ENCODE measurements at regions not wholly inside any gene's neighbourhood (a gene's known extent, or its start where the extent isn't known, plus 50 kb on each side); places are given as distances from the start of the nearest gene placed in this dataset.

- Mint-ChIP-seq H3K27ac (no peak overlapping the region), H3K4me3 (no peak overlapping the region), H3K9me3 (no peaks in the 10 kb centered on the region), H3K36me3 (no peaks in the 10 kb centered on the region), H3K27me3 (ENCODE audit: low read depth in 3 of 3) (peaks cover 0 to 3% (median 0%) of the 10 kb centered on the region in 3 donors), H3K4me1 (no peaks in the 10 kb centered on the region)
- DNase-seq = no peak
Measured at GRCh38 chr3:153577059-153577736, 415.2 kb downstream of the RAP2B start.

DNA sequence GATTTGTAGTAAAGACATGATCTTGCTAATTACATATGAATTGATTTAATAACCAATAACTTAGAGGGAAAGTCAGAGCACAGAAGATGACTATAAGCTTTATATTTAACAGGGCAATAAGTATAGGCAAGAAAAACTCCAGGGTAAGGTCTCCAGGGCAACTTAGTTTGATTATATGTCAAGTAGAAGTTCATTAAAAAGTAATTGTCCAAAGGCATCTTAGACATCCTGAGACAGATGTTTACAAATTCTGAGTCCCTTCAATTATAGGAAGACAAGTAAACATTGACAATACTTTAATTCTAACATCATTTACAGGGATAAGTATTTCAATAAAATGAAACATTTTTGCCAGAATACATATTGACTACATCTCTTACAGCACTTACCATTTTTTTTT lies 416.0 kb downstream of the RAP2B start:
- no peak overlapping the region for H3K4me3 Mint-ChIP-seq
- H3K36me3 Mint-ChIP-seq = no peaks in the 10 kb centered on the region
- peaks cover 0 to 3% (median 0%) of the 10 kb centered on the region in 3 donors for H3K27me3 Mint-ChIP-seq (ENCODE audit: low read depth in 3 of 3)
- no peak overlapping the region for H3K27ac Mint-ChIP-seq
- no peak for DNase-seq
- no peaks in the 10 kb centered on the region for H3K4me1 Mint-ChIP-seq
- no peaks in the 10 kb centered on the region for H3K9me3 Mint-ChIP-seq

- Mint-ChIP-seq H3K27ac (no peak overlapping the region), H3K36me3 (no peaks in the 10 kb centered on the region), H3K4me3 (no peak overlapping the region), H3K9me3 (no peaks in the 10 kb centered on the region), H3K27me3 (ENCODE audit: low read depth in 3 of 3) (peaks cover 0 to 7% (median 2%) of the 10 kb centered on the region in 3 donors), H3K4me1 (no peaks in the 10 kb centered on the region)
- no peak for DNase-seq
Measured at GRCh38 chr3:153590051-153590450, 428.0 kb downstream of the RAP2B start.

DNA sequence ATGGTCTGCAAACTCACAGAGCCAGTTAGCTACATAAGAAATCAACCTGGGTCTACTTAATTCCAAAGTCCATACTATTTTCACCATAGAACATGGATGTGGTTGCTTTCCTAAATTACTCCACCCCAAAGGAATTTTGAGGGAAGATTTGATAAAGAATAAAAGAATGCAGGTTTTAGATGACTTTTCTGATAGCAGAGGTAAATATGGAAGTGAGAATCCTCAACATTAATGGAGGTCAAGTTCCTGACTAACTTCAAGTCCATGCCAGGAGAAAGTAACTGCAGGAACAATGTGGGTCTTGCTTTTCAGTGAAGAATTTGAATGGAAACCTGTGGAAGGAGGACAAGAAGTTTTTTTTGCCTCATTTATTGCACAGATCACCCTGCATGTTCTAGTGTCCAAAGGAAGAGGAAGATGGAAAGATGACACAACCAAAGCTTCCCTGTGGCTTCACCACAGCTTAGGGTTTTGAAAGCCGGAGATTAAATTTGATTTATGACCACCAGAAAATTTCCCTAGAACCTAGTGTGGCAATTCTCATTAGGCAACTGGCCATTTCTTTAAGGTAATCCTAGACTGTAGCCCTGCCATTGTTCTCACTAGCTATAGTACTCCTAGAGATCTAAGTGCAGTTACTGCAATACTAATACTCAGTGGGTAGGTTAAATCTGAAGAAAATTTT lies 429.7 kb downstream of the RAP2B start:
- DNase-seq = no peak
- Mint-ChIP-seq H3K36me3 (no peaks in the 10 kb centered on the region), H3K27me3 (ENCODE audit: low read depth in 3 of 3) (peaks cover 0 to 5% (median 3%) of the 10 kb centered on the region in 3 donors), H3K9me3 (no peaks in the 10 kb centered on the region), H3K4me1 (no peaks in the 10 kb centered on the region), H3K27ac (no peak overlapping the region), H3K4me3 (no peak overlapping the region)

DNA sequence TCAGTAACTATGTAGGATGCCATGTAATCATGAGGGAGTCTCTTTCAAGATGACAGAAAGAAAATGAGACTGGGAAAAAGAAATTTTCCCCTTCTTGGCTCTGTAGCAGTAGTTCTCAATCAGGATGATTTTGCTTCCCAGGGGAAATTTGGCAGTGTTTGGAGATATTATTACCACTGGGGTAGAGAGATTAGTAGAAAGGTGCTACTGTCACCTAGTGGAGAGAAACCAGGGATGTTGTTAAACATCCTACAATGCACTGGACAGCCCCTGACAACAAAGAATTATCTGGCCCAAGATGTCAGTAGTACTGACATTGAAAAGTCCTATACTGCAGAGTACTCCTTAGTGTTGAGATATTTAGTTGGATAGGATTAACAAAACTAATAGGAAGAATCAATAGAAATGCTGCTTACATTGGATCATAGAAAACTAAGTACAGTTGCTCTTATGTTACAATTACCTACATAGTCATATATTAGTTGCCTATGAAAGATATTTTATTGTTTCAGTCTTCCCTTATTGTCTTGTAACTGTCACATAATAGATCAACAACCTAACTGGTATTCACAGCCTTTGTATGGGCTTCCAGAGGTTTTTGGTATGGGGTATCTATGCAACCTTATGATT lies 433.3 kb downstream of the RAP2B start:
- Mint-ChIP-seq H3K9me3 (no peaks in the 10 kb centered on the region), H3K4me3 (no peak overlapping the region), H3K27ac (no peak overlapping the region), H3K36me3 (no peaks in the 10 kb centered on the region), H3K4me1 (no peaks in the 10 kb centered on the region), H3K27me3 (ENCODE audit: low read depth in 3 of 3) (peaks cover 0 to 7% (median 2%) of the 10 kb centered on the region in 3 donors)
- peak; percentile 8 to 36 (median 26) for DNase-seq

DNA sequence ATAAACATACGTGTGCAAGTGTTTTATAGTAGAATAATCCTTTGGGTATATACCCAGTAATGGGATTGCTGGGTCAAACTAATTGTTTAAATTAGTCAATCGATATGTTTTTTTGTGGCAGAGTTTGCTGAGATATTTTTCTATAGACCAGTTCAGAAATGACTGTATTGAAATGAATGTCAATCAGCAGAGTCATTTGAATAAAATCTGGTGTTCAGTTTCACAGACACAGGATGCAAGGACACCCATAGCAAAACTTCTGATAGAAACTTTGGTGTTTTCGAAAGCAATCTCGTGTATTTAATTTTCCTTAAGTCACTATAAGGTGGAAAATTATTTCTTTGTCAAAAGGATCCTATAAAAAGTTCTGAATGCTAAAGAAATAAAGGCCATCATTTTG lies 434.4 kb downstream of the RAP2B start:
- H3K9me3 Mint-ChIP-seq = no peaks in the 10 kb centered on the region
- H3K36me3 Mint-ChIP-seq = no peaks in the 10 kb centered on the region
- no peak for DNase-seq
- no peaks in the 10 kb centered on the region for H3K4me1 Mint-ChIP-seq
- no peak overlapping the region for H3K4me3 Mint-ChIP-seq
- peaks cover 0 to 7% (median 2%) of the 10 kb centered on the region in 3 donors for H3K27me3 Mint-ChIP-seq (ENCODE audit: low read depth in 3 of 3)
- H3K27ac Mint-ChIP-seq = no peak overlapping the region

DNA sequence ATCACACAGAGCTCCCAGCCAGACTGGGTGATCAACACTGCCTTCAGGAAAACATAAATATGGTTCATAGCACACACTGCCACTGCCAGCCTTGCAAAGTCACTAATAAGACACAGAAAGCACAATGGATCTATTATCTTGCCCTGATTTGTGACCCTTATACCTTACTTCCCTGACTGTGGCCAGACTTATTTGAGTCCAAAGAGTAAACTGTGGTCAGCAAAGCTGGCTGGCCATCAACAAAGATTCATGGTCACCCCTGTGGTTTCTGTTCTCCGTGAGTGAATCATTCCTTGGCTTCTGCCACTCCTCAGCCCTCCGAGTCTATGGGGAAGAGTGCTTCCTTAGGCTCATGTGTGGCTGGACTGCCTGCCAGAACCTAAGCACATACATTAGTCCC lies 437.7 kb downstream of the RAP2B start:
- no peak for DNase-seq
- Mint-ChIP-seq H3K4me3 (no peak overlapping the region), H3K9me3 (no peaks in the 10 kb centered on the region), H3K4me1 (no peaks in the 10 kb centered on the region), H3K27me3 (ENCODE audit: low read depth in 3 of 3) (peaks cover 0 to 7% (median 2%) of the 10 kb centered on the region in 3 donors), H3K36me3 (no peaks in the 10 kb centered on the region), H3K27ac (no peak overlapping the region)

GRCh38 chr3:153600896-153601295 lies 438.9 kb downstream of the RAP2B start:
- DNase-seq = no peak
- Mint-ChIP-seq H3K27me3 (ENCODE audit: low read depth in 3 of 3) (peaks cover 0 to 7% (median 2%) of the 10 kb centered on the region in 3 donors), H3K4me1 (no peaks in the 10 kb centered on the region), H3K4me3 (no peak overlapping the region), H3K36me3 (no peaks in the 10 kb centered on the region), H3K27ac (no peak overlapping the region), H3K9me3 (no peaks in the 10 kb centered on the region)

DNA sequence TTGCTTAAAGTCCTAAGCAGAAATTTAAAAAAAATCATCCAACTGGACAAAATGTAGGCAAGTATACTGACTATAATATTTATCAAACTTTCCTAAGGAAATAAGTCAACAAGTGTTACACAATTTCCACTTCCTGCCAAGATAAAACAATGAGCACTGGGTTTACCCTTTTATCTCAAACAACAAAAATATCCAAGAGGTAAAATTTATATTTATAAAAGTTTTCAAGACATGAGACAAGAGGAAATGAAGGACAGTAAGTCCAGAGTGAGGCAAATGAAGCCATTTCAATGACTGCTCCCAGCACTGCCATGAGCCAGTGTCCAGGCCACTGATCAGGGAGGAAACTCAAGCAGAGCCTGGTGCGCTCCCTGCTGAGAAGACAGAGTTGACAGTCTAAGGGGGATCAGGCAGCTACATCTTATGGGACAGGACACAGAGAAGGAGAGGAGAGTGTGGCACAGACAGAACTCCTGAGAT lies 439.4 kb downstream of the RAP2B start:
- Mint-ChIP-seq H3K9me3 (no peaks in the 10 kb centered on the region), H3K27ac (no peak overlapping the region), H3K4me3 (no peak overlapping the region), H3K4me1 (no peaks in the 10 kb centered on the region), H3K27me3 (ENCODE audit: low read depth in 3 of 3) (peaks cover 0 to 6% (median 2%) of the 10 kb centered on the region in 3 donors), H3K36me3 (no peaks in the 10 kb centered on the region)
- DNase-seq = no peak

DNA sequence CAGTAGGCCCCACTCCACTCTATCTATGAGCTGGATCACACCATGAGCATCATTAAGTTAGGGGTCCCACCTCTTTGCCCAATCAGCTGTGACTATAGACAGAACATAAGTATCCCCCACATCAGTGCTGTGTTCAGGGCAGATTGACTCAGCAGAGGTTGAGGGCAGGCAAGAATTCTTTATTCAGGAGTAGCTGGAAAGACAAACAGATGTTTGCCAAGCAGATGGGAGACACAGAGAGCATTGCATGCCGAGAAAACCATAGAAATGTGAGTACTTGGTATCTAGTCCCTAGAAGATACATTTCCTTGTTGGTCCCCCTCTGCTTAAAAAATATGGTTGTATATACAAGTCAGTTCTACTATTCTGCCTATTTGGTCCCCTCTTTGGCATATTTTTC lies 440.8 kb downstream of the RAP2B start:
- Mint-ChIP-seq H3K36me3 (no peaks in the 10 kb centered on the region), H3K27me3 (ENCODE audit: low read depth in 3 of 3) (peaks cover 2 to 8% (median 3%) of the 10 kb centered on the region in 3 donors), H3K9me3 (no peaks in the 10 kb centered on the region), H3K4me1 (no peaks in the 10 kb centered on the region), H3K27ac (no peak overlapping the region), H3K4me3 (no peak overlapping the region)
- DNase-seq = no peak

DNA sequence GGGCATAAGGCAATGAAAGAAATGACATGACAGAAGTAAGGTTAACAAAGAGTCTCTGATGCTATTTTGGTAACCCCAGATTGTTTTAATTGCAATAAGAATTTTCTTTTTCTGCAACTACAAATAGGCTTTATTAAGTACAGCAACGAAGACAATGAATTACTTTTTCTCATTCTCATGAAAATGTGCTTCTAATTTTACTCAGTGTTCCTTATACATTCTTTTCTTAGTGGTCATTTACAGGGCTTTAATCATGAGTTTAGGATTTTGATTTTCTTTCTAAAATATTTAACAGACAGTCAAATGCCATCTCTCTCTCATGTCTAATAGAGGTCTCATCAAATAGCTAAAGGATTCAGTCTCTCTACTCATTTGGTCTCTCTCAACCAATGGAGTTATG lies 452.1 kb downstream of the RAP2B start:
- no peak overlapping the region for H3K27ac Mint-ChIP-seq
- H3K36me3 Mint-ChIP-seq = no peaks in the 10 kb centered on the region

GRCh38 chr3:153614563-153614962 lies 452.5 kb downstream of the RAP2B start:
- H3K4me3 Mint-ChIP-seq = no peak overlapping the region
- H3K4me1 Mint-ChIP-seq = no peaks in the 10 kb centered on the region
- no peak overlapping the region for H3K27ac Mint-ChIP-seq
- no peaks in the 10 kb centered on the region for H3K36me3 Mint-ChIP-seq
- no peak for DNase-seq
- peaks cover 0 to 1% (median 0%) of the 10 kb centered on the region in 3 donors for H3K27me3 Mint-ChIP-seq (ENCODE audit: low read depth in 3 of 3)
- no peaks in the 10 kb centered on the region for H3K9me3 Mint-ChIP-seq

More for the DNA sequence above, 452.1 kb downstream of the RAP2B start:
- DNase-seq = no peak
- no peak overlapping the region for H3K4me3 Mint-ChIP-seq
- H3K4me1 Mint-ChIP-seq = no peaks in the 10 kb centered on the region
- no peaks in the 10 kb centered on the region for H3K9me3 Mint-ChIP-seq
- peaks cover 0 to 4% (median 0%) of the 10 kb centered on the region in 3 donors for H3K27me3 Mint-ChIP-seq (ENCODE audit: low read depth in 3 of 3)

DNA sequence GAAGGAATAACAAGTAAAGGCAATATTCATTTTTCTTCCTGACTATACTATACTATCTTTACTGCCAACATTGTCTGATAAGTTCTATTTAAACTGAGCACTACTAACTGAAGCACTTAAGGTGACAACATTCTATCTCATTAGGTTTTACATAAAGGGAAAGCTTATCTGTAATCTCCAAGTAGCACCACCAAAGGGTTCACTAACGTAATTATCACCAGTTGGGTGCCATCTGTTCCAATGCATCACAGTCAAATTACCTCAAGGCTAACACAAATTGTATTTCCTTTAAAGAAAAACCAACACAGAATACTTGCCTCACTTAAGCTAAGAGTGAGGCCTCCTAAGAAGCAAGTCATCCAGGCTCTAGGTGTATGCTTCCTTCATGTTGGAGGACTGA lies 453.8 kb downstream of the RAP2B start:
- Mint-ChIP-seq H3K27ac (no peak overlapping the region), H3K4me1 (no peaks in the 10 kb centered on the region), H3K4me3 (no peak overlapping the region), H3K27me3 (ENCODE audit: low read depth in 3 of 3) (peaks cover 0 to 1% (median 0%) of the 10 kb centered on the region in 3 donors), H3K9me3 (no peaks in the 10 kb centered on the region), H3K36me3 (no peaks in the 10 kb centered on the region)
- DNase-seq = no peak

DNA sequence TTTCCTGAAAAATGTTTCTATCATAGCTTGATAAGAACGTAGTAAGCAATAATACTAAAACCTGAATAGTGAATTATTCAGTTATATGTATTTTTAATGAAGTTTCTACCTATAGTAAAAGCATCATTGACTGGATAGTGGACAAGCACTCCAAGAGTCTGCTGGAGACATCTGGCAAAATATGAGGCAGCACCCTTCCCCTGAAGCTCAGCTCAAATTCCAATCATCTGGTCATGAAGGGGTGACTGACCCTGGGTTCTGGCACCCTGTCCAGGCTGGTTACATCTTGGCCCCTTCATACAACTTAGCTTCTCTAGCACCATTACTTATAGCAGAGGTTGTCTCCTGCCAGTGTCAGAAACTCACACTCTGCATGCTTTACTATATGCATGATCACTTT lies 455.4 kb downstream of the RAP2B start:
- H3K27ac Mint-ChIP-seq = no peak overlapping the region
- H3K4me3 Mint-ChIP-seq = no peak overlapping the region
- no peaks in the 10 kb centered on the region for H3K36me3 Mint-ChIP-seq
- DNase-seq = no peak
- H3K9me3 Mint-ChIP-seq = no peaks in the 10 kb centered on the region
- peaks cover 0 to 1% (median under 1%) of the 10 kb centered on the region in 3 donors for H3K27me3 Mint-ChIP-seq (ENCODE audit: low read depth in 3 of 3)
- peaks cover 10% of the 10 kb centered on the region in 2 donors for H3K4me1 Mint-ChIP-seq

Data from immature natural killer cell (primary cell).